ENCODE measurements at regions not wholly inside any gene's neighbourhood (a gene's known extent, or its start where the extent isn't known, plus 50 kb on each side); places are given as distances from the start of the nearest gene placed in this dataset.

GRCh38 chr6:8361259-8361658, 74.1 kb downstream of the SLC35B3 start:
- TF ChIP-seq, protein P1, sequence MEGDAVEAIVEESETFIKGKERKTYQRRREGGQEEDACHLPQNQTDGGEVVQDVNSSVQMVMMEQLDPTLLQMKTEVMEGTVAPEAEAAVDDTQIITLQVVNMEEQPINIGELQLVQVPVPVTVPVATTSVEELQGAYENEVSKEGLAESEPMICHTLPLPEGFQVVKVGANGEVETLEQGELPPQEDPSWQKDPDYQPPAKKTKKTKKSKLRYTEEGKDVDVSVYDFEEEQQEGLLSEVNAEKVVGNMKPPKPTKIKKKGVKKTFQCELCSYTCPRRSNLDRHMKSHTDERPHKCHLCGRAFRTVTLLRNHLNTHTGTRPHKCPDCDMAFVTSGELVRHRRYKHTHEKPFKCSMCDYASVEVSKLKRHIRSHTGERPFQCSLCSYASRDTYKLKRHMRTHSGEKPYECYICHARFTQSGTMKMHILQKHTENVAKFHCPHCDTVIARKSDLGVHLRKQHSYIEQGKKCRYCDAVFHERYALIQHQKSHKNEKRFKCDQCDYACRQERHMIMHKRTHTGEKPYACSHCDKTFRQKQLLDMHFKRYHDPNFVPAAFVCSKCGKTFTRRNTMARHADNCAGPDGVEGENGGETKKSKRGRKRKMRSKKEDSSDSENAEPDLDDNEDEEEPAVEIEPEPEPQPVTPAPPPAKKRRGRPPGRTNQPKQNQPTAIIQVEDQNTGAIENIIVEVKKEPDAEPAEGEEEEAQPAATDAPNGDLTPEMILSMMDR (IDR thresholded peaks at IDR 0.05): no peak
- TF ChIP-seq POLR2A (IDR thresholded peaks at IDR 0.05): no peak

All from uterus (tissue), 2 donors.